Endothelial cell of hepatic sinusoid (primary cell): ENCODE measurements at regions not wholly inside any gene's neighbourhood (a gene's known extent, or its start where the extent isn't known, plus 50 kb on each side); places are given as distances from the start of the nearest gene placed in this dataset.
"Not testable (repeated sequence)": the region's sequence is repeated elsewhere in the genome, so short reads cannot be mapped to it uniquely, and the experiment has no call there.

ENCODE experiments used
- in situ Hi-C: cut with HindIII; loops from 2 replicates; pipeline ENCODE4 v1.10.0; 2017; ENCODE audit warnings: low sequenced_read_pairs

GRCh38 chr15:26087395-26087794 lies 224.3 kb upstream of the ATP10A start:
- in situ Hi-C loops = no loop called here

GRCh38 chr15:26084771-26085170 lies 221.6 kb upstream of the ATP10A start:
- in situ Hi-C loops = no loop called here

GRCh38 chr15:26083896-26084295 lies 220.8 kb upstream of the ATP10A start:
- in situ Hi-C loops = no loop called here

- in situ Hi-C loops = no loop called here
Measured at GRCh38 chr15:26083457-26083856, 220.3 kb upstream of the ATP10A start.

- in situ Hi-C loops = no loop called here
Measured at GRCh38 chr15:26082221-26083109, 219.3 kb upstream of the ATP10A start.

GRCh38 chr15:26081758-26082220 lies 218.7 kb upstream of the ATP10A start:
- in situ Hi-C loops = no loop called here

GRCh38 chr15:26075770-26076169 lies 212.6 kb upstream of the ATP10A start:
- in situ Hi-C loops = no loop called here

GRCh38 chr15:26073430-26074333 lies 210.6 kb upstream of the ATP10A start:
- in situ Hi-C loops = no loop called here

- in situ Hi-C loops = no loop called here
Measured at GRCh38 chr15:26070095-26070532, 207.0 kb upstream of the ATP10A start.

GRCh38 chr15:26069231-26069641 lies 206.1 kb upstream of the ATP10A start:
- in situ Hi-C loops = no loop called here

GRCh38 chr15:26066896-26067295 lies 203.8 kb upstream of the ATP10A start:
- in situ Hi-C loops = no loop called here

- in situ Hi-C loops = no loop called here
Measured at GRCh38 chr15:26065723-26066122, 202.6 kb upstream of the ATP10A start.

- in situ Hi-C loops = no loop called here
Measured at GRCh38 chr15:26061248-26061647, 198.1 kb upstream of the ATP10A start.

GRCh38 chr15:26056766-26057165 lies 193.6 kb upstream of the ATP10A start:
- in situ Hi-C loops = not testable (repeated sequence)

GRCh38 chr15:26051761-26052675 lies 188.9 kb upstream of the ATP10A start:
- in situ Hi-C loops = no loop called here

- in situ Hi-C loops = no loop called here
Measured at GRCh38 chr15:26050984-26051383, 187.9 kb upstream of the ATP10A start.

- in situ Hi-C loops = no loop called here
Measured at GRCh38 chr15:26049900-26050657, 187.0 kb upstream of the ATP10A start.

- in situ Hi-C loops = no loop called here
Measured at GRCh38 chr15:26048669-26049068, 185.5 kb upstream of the ATP10A start.

GRCh38 chr15:26045516-26045915 lies 182.4 kb upstream of the ATP10A start:
- in situ Hi-C loops = no loop called here

GRCh38 chr15:26043018-26043417 lies 179.9 kb upstream of the ATP10A start:
- in situ Hi-C loops = no loop called here
